NCI-H510A treated with DMSO at 0.1 percent for 48 hours (cell line): ENCODE measurements at regions not wholly inside any gene's neighbourhood (a gene's known extent, or its start where the extent isn't known, plus 50 kb on each side); places are given as distances from the start of the nearest gene placed in this dataset.
A peak's percentile ranks its signal among the peaks of the same experiment; 100 is the strongest.

ENCODE experiments used
- DNase-seq: peaks from one replicate; lab custom pipeline; 2025; lab: John Stamatoyannopoulos, UW

DNA sequence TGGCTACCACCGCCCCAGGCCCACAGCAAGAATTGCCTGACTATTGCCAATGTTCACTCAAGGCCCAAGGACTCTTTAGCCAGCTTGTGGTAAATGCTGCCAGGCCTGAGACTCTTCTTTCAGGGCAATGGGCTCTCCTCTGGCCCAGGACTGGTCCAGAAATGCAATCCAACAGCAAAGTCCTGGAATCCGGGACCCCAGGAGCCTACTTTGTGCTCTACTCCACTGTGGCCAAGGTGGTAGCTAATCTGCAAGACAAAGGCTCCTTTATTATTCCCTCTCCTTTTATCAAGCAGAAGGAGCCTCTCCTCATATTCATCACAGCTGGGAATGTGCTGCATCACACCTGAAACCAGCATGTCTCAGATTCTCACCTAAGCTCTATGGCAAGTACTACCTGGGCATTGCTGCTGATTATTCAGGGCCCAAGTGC, 107.6 kb upstream of the PRSS58 start:
- DNase-seq = no peak

- no peak for DNase-seq
Observed at GRCh38 chr7:142364551-142364950, 106.7 kb upstream of the PRSS58 start.

DNA sequence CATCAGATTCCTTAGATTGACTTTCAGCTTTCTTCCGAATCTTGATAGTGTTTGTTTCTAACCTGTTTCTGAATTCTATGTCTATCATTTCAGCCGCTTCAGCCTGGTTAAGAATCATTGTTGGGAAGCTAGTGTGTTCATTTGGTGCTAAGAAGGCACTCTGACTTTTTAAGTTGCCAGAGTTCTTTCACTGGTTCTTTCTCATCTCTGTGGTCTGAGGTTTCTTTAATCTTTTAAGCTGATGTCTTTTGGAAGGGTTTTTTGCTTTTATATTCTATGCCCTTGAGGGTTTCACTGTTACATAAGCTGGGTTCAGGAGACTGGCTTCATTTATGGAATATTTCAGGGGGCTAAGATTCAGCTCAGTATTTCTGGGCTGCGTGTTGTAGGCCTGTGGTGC, 104.5 kb upstream of the PRSS58 start:
- no peak for DNase-seq

GRCh38 chr7:142359694-142360279, 101.9 kb upstream of the PRSS58 start:
- no peak for DNase-seq

GRCh38 chr7:142357953-142358520, 100.2 kb upstream of the PRSS58 start:
- peak; percentile 2 for DNase-seq

- DNase-seq = no peak
Observed at GRCh38 chr7:142356166-142356565, 98.3 kb upstream of the PRSS58 start.

DNA sequence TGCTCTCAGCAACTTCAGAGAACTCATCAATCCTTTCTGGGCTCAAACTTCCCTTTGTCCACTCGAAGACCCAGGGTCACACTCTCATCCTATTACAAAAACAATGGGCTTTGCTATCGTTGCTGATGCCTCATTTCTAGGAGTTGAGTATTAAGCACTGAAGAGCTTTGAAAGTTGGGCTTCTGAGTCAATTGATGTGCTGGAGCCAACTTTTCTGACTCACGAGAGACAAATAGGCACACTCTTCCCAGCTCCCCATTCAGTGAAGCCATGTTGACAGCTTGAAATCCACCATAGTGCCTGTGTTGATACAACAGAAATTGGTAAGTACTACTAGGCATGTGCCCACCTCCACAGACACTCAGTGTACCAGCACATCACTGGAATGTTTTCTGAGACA, 97.5 kb upstream of the PRSS58 start:
- no peak for DNase-seq

GRCh38 chr7:142353147-142354060, 95.5 kb upstream of the PRSS58 start:
- DNase-seq = no peak

GRCh38 chr7:142352543-142352942, 94.7 kb upstream of the PRSS58 start:
- no peak for DNase-seq

GRCh38 chr7:142351145-142351544, 93.3 kb upstream of the PRSS58 start:
- DNase-seq = no peak

DNA sequence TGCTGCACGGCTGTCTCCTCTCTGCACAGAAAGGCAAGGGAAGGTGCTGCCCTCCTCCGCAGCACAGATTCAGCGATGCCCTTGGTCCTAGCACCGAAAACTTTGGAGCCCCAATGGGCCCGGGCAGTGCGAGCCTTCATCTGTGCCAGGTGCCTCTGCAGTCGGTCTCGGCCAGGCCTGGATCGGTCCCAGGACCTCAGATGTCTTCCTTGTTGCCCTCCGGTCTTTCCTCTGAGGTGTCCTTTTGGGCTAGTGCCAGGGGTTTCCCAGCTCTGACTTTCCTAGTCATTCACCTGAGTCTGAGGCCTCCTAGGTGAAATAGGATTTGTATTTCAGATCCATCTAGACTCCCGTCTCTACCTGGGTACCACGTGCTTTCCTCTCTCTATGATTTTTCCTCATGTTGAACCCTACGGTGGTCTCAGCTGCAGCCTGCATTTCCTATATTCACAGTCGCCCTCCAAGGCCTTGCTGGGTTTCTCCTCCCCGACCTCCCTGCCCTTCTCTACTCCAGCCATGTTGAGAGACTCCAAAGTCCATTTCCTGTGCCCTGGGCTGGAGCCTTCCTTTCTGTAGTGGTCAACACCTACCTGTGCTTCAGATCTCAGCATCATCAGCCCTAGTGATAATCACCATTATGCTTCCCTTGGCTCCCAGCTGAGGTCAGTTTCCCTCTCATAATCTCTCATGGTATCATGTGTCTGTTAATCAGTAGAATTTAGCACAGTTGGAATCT, 92.0 kb upstream of the PRSS58 start:
- no peak for DNase-seq

GRCh38 chr7:142348921-142349405, 91.1 kb upstream of the PRSS58 start:
- DNase-seq = no peak

GRCh38 chr7:142348100-142348499, 90.2 kb upstream of the PRSS58 start:
- DNase-seq = no peak

GRCh38 chr7:142347091-142347490, 89.2 kb upstream of the PRSS58 start:
- DNase-seq = no peak

DNA sequence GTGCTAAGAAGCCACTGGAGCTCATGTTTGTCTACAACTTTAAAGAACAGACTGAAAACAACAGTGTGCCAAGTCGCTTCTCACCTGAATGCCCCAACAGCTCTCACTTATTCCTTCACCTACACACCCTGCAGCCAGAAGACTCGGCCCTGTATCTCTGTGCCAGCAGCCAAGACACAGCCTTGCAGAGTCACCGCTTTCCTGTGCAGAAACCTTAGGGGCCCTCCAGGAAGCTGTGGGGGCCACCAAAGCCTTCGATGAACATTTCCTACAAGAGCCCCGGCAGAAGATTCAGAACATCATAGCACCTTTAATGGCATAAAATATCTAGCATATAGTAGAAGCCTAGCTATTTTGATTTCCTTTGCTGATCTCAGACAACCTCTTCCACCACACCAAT, 88.0 kb upstream of the PRSS58 start:
- no peak for DNase-seq

DNA sequence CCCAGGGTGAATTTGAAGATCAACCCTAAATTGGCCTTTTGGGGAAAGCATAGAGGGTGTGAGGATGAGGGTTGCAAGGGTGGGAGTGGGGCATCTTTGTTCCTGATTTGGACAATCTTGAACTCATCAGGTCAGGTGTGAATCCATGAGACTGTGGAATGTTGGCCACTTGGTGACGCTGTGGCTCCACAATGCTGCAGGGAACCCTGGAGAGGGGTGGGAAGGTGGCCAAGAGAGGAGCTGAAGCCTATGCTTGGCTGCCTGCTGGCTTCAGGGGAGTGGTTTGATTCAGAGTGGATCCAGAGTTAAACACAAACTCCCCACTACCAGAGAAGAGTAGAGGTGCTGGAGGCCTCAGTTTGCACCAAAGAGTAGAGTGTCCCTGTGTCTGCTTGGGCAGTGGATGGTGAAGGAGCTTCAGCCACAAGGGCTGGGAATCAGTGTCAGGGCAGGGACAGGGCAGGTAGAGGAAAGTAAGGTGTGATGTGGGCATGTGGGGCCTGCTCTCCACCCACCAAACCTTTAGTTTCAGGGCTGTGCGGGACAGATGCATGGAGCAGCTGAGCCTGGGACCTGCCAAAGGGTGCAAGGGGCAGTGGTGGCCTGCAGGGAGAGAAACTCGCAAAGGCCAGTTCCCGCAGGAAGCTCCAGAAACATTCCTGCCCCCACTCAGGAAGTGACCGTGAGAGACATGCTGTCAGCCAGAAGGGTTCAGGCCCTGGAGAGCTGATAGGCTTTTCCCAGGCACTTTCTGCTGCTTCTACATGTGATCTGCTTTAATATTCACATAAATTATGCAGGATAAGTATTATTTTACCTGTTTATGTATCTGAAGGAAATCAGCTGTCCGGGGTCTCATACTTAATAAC, 81.0 kb upstream of the PRSS58 start:
- DNase-seq = no peak

- no peak for DNase-seq
Observed at GRCh38 chr7:142337054-142338001, 79.5 kb upstream of the PRSS58 start.

GRCh38 chr7:142334806-142335205, 76.9 kb upstream of the PRSS58 start:
- DNase-seq = no peak

- DNase-seq = no peak
Observed at GRCh38 chr7:142334236-142334635, 76.4 kb upstream of the PRSS58 start.

- DNase-seq = no peak
Observed at GRCh38 chr7:142332421-142332820, 74.6 kb upstream of the PRSS58 start.
